ENCODE measurements at regions not wholly inside any gene's neighbourhood (a gene's known extent, or its start where the extent isn't known, plus 50 kb on each side); places are given as distances from the start of the nearest gene placed in this dataset.
"Not testable (repeated sequence)": the region's sequence is repeated elsewhere in the genome, so short reads cannot be mapped to it uniquely, and the experiment has no call there.

- no peak for DNase-seq
These were observed 109.2 kb downstream of the OSTF1 start for GRCh38 chr9:75197561-75197960.

- DNase-seq = no peak
These were observed 110.1 kb downstream of the OSTF1 start for GRCh38 chr9:75198436-75198835.

GRCh38 chr9:75200892-75201470 lies 112.7 kb downstream of the OSTF1 start:
- peak; percentile 58 for DNase-seq

GRCh38 chr9:75201480-75202209 lies 113.3 kb downstream of the OSTF1 start:
- DNase-seq = no peak

GRCh38 chr9:75207997-75208396 lies 119.7 kb downstream of the OSTF1 start:
- DNase-seq = not testable (repeated sequence)

- no peak for DNase-seq
These were observed 121.9 kb downstream of the OSTF1 start for GRCh38 chr9:75210215-75210614.

GRCh38 chr9:75213765-75214164 lies 125.5 kb downstream of the OSTF1 start:
- DNase-seq = no peak

GRCh38 chr9:75226403-75227139 lies 138.3 kb downstream of the OSTF1 start:
- DNase-seq = no peak

GRCh38 chr9:75228893-75229292 lies 140.6 kb downstream of the OSTF1 start:
- no peak for DNase-seq

- no peak for DNase-seq
These were observed 141.5 kb downstream of the OSTF1 start for GRCh38 chr9:75229605-75230332.

GRCh38 chr9:75230469-75230868 lies 142.2 kb downstream of the OSTF1 start:
- DNase-seq = no peak

GRCh38 chr9:75231167-75231566 lies 142.9 kb downstream of the OSTF1 start:
- no peak for DNase-seq

GRCh38 chr9:75233011-75233410 lies 144.7 kb downstream of the OSTF1 start:
- no peak for DNase-seq

- no peak for DNase-seq
These were observed 147.3 kb downstream of the OSTF1 start for GRCh38 chr9:75235632-75236031.

- DNase-seq = peak; percentile 74
These were observed 150.1 kb downstream of the OSTF1 start for GRCh38 chr9:75238311-75238976.

GRCh38 chr9:75239176-75239575 lies 150.9 kb downstream of the OSTF1 start:
- no peak for DNase-seq

GRCh38 chr9:75242426-75242825 lies 154.1 kb downstream of the OSTF1 start:
- DNase-seq = no peak

GRCh38 chr9:75246949-75247348 lies 158.6 kb downstream of the OSTF1 start:
- DNase-seq = no peak

- DNase-seq = peak; percentile 61
These were observed 177.2 kb downstream of the OSTF1 start for GRCh38 chr9:75265525-75265972.

GRCh38 chr9:75269197-75269596 lies 180.9 kb downstream of the OSTF1 start:
- DNase-seq = no peak

- DNase-seq = not testable (repeated sequence)
These were observed 184.7 kb downstream of the OSTF1 start for GRCh38 chr9:75273055-75273454.

GRCh38 chr9:75274781-75275180 lies 186.5 kb downstream of the OSTF1 start:
- DNase-seq = no peak

GRCh38 chr9:75282047-75282446 lies 193.7 kb downstream of the OSTF1 start:
- DNase-seq = no peak

Data from activated CD4-positive, alpha-beta T cell treated with anti-CD3 and anti-CD28 coated beads, Interleukin-10, Interleukin-2, amounts not matched to agents 100 ng/mL and 50 ng/mL, durations not matched to agents 16 hours and 8 hours (primary cell).